ENCODE measurements at regions not wholly inside any gene's neighbourhood (a gene's known extent, or its start where the extent isn't known, plus 50 kb on each side); places are given as distances from the start of the nearest gene placed in this dataset.

GRCh38 chr6:6518631-6519427, 69.7 kb upstream of the LY86 start:
- TF ChIP-seq HDAC2 (IDR thresholded peaks at IDR 0.05) (no peak), CTCF (IDR thresholded peaks at IDR 0.05) (no peak), JUNB (IDR thresholded peaks at IDR 0.05) (no peak), CHD2 (IDR thresholded peaks at IDR 0.05; ENCODE audit: low read length, partially characterized antibody) (no peak), ELK1 (IDR thresholded peaks at IDR 0.05; ENCODE audit: low read depth, low read length) (no peak), RAD21 (conservative IDR thresholded peaks at IDR 0.05 in 1 of 2, IDR thresholded peaks at IDR 0.05 in 1 of 2) (no peak)

Data from A549 (cell line).